GM12873 (cell line): ENCODE measurements at regions not wholly inside any gene's neighbourhood (a gene's known extent, or its start where the extent isn't known, plus 50 kb on each side); places are given as distances from the start of the nearest gene placed in this dataset.

ENCODE experiments used
- CTCF ChIP-seq: IDR thresholded peaks from 2 replicates; pipeline ENCODE4 v1.5.1; 2012; ENCODE audit warnings: low read depth, mild to moderate bottlenecking, moderate library complexity, low read length, control low read depth; ENCODE audit not compliant: insufficient read depth; ENCODE audit errors: missing control alignments

GRCh38 chr13:33659894-33660293 is 158.1 kb upstream of the RFC3 start:
- no peak for TF ChIP-seq CTCF

GRCh38 chr13:33662392-33662791 is 155.6 kb upstream of the RFC3 start:
- no peak for TF ChIP-seq CTCF

GRCh38 chr13:33665626-33666175 is 152.2 kb upstream of the RFC3 start:
- no peak for TF ChIP-seq CTCF

- TF ChIP-seq CTCF, result no peak
Measured at GRCh38 chr13:33671560-33671959, 146.4 kb upstream of the RFC3 start.

- TF ChIP-seq CTCF, result no peak
Measured at GRCh38 chr13:33676045-33676989, 141.6 kb upstream of the RFC3 start.

GRCh38 chr13:33677215-33677614 is 140.7 kb upstream of the RFC3 start:
- TF ChIP-seq CTCF, result no peak

GRCh38 chr13:33678084-33678483 is 139.9 kb upstream of the RFC3 start:
- TF ChIP-seq CTCF, result no peak
